H4 (cell line): ENCODE measurements at regions not wholly inside any gene's neighbourhood (a gene's known extent, or its start where the extent isn't known, plus 50 kb on each side); places are given as distances from the start of the nearest gene placed in this dataset.
"Not testable (repeated sequence)": the region's sequence is repeated elsewhere in the genome, so short reads cannot be mapped to it uniquely, and the experiment has no call there.

Source experiments
- DNase-seq: peaks from one replicate; pipeline ENCODE4 v3.0.0-alpha.2; 2015; ENCODE audit warnings: low spot score

DNA sequence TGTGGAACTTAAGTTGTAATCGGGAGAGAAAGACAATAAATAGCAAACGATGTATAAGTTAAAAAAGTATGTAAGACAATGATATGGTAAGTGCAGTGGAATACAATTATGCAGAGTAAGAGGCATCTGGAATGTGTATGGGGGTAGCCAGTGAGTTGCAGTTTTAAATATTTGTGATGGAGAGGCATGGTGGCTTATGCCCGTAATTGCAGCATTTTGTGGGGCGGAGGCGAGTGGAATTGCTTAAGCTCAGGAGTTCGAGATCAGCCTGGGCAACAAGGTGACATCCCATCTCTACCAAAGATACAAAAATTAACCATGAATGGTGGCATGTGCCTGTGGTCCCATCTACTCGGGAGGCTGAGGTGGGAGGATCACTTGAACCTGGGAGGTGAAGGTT, 52.5 kb upstream of the WDFY3 start:
- no peak for DNase-seq

DNA sequence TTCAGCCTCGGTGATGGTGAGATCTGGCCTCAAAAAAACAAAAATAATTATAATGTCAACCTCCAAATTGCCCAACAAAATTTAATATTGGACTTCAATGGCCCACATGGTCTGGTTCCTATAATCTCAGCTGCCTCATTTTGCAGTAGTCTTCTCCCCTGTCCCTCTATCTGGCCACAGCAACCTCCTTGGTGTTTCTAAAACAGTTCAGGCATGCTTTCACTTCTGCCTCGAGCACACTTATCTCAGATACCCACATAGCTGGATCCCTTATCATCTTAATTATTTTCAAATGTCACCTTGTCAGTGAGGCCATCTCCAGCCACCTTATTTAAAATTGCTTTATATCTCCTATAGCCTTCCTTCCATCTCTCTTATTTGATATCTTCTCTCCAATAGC, 52.9 kb upstream of the WDFY3 start:
- DNase-seq, result no peak

DNA sequence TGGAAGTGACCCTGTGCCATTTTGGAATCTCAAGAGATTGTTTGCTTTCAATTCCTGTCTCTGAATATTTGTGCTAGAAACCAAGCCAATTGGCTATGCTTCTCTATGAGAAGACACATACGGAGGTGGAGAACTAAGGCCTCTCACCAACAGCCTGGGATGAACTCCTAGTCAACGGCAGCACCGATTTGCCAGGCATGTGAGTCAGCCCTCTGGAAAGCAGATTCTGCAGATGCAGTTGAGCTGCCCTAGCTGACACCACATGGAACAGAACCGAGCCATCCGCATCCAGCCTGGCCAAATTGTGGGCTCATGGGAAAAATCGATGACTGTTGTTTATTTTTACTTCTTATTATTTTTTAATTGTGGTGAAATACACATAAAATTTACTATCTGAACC, 58.2 kb upstream of the WDFY3 start:
- no peak for DNase-seq

DNA sequence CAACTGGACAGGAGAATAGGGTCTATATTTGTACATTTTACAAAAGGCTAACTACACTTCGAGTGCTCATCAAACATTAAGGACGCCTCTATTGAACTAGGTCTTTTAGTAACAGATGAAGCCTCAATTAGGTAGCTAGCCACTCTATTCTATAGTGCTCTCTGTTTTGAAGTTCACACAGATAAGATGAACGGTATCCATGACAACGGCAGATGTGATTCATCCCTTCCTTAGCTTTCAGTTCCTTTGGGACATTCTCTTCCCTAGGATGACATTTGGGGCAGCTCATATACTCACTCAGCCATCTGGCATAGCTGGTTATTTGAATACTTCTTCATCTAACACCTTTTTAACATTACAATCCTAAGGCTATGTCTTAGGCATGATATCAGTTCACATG, 62.4 kb upstream of the WDFY3 start:
- DNase-seq, result no peak

DNA sequence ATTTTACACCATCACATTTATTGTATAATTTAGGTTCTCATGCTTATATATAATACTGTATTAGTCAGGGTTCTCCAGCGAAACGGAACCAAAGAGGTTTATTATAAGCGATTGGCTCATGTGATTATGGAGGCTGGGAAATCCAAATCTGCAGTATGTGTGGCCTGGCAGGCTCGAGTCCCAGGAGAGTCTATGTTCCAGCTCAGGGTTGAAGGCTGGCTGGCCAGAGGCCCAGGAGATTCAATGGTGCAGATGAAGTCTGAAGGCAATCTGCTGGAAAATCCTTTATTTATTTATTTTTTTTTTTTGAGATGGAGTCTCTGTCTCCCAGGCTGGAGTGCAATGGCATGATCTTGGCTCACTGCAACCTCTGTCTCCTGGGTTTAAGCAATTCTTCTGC, 63.0 kb upstream of the WDFY3 start:
- DNase-seq, result no peak

DNA sequence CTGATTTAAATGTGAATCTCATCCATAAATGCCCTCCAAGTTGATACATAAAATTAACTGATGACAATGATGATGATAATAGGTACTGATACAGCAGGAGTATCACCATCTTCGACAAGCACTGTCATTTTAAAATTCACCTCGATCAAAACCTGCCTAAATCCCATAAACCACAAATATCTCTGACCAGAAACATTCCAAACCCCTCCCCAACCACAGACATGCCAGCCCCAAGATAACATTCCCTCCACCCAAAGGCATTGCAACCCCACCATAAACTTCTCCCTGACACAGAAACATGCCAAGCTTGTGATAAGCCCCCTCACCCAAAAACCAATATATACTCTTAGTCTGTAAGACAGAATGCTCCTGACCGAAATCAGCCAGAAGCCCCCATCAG, 63.7 kb upstream of the WDFY3 start:
- DNase-seq, result no peak

DNA sequence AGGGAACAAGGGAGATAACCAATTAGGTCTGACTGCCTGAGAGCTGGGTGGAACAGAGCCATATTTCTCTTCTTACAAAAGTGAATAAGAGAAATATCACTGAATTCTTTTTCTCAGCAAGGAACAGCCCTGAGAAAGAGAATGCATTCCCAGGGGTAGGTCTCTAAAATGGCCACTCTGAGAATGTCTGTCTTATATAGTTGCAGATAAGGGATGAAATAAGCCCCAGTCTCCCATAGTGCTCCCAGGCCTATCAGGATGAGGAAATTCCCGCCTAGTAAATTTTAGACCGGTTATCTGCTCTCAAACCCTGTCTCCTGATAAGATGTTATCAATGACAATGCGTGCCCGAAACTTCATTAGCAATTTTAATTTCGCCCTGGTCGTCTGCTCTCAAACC, 67.3 kb upstream of the WDFY3 start:
- DNase-seq, result not testable (repeated sequence)

DNA sequence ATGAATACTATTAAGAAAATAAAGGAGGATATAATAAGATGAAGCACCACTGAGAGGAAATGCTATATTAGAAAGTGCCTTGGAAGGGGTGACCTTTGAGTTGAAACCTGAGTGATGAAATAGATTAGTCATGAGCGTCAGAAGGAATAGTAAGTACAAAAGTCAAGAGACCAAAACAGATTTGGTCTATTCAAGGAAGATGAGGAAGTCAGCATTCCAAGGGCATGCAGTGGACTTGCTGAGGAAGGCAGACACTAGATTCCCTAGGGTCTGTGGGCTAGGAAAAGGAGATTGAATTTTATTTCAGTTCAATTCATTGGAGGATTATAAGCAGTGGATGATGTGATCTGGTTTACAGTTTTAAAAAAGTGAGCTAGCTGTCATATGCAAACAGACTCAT, 73.0 kb upstream of the WDFY3 start:
- peak; percentile 11 for DNase-seq

DNA sequence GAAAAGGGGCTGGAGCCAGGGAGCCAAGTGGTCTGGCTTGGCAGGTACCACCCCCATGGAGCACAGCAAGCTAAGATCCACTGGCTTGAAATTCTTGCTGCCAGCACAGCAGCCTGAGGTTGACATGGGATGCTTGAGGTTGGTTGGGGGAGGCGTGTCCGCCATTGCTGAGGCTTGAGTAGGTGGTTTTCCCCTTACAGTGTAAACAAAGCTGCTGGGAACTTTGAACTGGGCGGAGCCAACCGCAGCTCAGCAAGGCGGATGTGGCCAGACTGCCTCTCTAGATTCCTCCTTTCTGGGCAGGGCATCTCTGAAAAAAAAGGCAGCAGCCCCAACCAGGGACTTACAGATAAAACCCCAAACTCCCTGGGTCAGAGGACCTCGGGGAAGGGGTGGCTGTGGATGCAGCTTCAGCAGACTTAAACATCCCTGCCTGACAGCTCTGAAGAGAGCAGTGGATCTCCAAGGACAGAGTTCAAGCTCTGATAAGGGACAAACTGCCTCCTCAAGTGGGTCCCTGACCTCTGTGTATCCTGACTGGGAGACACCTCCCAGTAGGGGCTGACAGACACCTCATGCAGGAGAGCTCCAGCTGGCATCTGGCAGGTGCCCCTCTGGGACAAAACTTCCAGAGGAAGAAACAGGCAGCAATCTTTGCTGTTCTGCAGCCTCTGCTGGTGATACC, 77.5 kb upstream of the WDFY3 start:
- peak; percentile 86 for DNase-seq

DNA sequence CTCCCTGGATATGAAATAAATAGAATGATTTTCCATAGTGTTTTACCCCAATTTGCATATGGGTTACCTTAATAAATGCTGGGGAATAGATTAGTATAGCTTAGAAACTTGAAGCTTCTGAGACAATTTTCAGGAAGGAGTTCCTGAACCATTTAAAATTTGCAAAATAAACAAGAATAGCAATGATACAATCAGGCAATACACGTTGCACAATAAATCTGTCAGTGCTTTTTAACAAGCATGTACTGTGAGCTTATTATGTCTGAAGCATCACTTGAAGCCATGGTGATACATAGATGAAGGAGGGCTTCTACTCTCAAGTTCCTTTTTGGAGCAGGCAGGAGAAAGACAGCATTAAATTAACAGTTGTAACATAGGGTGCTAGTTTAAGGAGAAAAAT, 84.2 kb upstream of the WDFY3 start:
- DNase-seq, result no peak

DNA sequence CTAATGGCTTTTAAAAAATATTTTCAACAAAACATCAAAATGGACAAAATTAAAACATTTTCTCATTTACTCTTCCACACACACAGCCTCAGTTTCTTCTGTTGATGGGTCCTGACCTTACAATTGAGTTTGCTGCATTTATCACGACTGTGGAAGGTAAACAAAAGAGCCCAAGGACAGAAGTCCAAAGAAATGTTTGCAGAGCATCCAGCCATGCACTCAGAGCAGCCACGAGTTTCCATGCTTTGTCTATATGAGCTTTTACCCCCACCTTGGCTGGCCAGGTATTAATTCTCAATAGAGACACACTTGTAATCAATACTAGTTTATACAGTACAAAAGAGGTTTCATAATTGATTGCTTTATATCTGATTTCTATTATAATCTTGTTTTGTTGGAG, 85.0 kb upstream of the WDFY3 start:
- no peak for DNase-seq

DNA sequence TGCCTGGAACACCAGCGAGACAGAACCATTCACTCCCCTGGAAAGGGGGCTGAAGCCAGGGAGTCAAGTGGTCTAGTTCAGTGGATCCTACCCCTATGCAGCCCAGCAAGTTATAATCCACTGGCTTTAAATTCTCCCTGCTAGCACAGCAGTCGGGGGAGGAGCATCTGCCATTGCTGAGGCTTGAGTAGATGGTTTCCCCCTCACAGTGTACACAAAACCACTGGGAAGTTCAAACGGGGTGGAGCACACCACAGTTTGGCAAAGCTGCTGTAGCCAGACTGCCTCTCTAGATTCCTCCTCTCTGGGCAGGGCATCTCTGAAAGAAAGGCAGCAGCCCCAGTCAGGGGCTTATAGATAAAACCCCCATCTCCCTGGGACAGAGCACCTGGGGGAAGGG, 88.4 kb upstream of the WDFY3 start:
- DNase-seq, result not testable (repeated sequence)

DNA sequence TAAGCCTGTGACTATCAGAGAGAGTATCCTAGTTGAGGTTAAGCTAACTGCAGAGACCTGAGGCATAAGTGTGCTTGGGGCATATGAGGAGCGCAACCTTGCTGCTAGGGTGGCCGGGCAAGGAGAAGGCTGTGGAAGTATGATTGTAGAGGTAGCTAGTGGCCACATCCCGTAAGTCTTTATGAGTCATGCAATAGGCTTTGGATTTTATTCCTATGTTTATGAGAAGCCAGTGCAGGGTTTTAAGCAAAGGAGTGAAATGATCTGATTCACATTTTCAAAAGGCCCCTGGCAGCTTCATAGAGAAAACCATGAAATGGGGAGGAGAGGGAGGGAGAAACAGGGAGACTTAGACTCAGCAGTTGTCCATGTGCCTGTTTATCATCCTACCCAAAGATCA, 92.1 kb upstream of the WDFY3 start:
- peak; percentile 55 for DNase-seq

DNA sequence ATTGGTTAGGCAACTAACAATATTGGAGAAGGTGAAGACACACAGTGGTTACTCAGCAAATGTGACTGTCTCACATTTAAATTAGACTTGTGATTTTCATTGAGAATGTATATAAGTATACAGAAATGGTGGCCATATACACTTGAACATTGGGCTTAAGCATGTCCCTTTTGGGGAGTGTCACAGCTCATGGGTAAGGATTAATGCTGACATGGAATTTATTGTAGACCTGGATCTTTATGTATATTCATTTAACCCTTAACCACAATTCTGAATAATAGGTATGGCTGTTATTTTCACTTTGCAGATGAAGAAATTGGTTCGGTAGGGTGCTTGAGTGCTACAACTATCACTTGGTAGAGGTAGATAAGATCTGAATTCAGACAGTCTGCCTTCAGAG, 95.5 kb upstream of the WDFY3 start:
- DNase-seq, result no peak

DNA sequence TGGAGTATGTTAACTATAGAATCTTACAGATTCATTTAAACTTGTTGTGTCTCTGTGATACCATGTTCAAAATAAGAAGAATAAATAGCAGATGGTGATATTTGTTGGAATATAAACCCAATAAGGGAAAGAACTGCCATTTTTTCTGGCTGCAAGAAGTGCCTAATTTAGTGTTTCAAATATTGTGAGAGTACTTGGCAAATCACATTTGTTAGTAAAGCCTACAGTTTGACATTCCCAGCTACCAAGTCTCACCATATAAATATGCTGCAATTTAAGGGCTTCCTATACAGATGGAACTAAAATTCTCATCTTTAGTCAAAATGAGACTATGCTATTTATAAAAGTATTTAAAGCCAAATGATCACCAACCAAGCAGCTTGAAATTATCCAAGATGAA, 96.0 kb upstream of the WDFY3 start:
- DNase-seq, result no peak

DNA sequence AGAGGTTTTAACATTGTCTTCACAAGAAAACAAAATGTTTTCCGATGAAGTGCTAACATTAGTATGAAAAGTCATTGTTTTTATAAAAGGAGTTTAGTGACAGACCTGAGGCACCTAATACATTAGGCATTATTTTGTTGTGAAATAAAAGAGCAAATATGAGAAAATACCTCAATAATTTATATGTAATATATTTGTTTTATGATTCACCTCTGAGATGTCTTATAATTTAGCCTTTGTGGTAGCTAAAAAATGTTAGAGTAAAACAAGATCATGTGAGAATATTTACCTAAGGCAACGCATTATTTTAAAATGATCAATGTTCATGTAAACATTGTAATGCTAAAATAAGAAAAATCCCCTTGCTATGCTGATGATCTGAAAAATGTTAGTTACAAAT, 100.9 kb upstream of the WDFY3 start:
- no peak for DNase-seq

DNA sequence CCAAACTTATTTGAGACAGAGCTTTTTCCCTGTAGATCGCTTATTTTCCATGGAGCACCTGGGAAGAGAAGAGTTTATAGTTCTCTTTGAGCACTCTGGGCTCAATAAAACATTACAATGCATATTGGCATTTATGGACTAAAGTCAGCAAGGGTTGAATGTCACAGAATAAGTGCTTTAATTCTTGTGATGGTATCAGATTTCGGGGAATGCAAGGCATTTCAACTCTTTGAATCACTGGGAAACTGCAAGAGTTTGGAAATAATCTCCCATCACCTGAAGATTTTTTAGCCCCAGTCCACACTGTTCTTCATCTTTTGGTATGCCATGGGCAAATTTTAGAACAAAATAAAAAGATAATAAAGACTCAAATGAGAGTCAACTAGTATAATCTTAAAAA, 111.5 kb upstream of the WDFY3 start:
- no peak for DNase-seq

DNA sequence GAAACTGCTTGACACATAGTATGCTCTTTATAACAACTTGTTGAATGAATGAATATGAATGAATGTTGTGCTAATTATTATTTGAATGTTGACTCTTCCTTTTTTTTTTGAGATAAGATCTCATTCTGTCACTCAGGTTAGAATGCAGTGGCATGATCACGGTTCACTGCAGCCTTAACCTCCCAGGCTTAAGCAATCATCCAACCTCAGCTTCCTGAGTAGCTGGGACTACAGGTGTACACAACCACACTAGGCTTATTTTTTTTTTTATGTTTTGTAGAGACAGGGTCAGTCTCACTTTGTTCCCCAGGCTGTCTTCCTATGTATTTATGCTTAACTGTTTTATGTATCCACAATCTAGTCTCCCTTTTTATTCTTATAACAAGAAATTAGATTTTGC, 114.7 kb upstream of the WDFY3 start:
- DNase-seq, result no peak

DNA sequence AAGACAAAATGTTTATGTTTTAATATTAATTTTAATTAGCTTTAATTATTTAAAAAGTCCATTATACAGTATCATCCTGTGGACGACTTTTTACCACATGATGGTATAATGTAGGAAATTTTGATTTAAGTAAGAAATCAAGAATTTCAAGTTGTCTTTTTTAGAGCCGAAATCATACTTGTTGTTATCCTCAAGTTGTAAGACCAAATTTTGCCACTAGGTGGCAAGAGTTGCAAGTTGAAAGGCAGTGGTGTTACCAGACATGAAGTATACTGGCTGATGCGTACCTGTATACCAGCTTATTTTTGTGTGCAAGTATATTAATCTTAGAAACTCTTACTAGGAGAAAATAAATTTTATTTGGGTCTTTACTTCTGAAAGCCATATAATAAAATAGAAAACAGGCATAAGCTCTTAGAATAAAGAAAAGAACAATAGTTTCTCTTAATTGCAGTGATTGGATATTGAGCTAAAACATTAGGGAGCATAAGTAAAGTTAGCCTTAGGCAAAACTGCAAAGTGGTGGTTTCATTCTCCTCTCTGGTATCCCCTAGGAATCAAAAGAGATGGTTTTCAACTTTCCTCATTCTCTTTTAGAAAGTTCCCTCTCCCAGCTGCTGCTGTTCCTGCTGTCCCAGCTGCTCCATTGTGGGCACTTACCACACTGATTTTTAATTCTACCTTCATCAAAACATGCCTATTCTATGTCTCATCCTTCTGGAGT, 118.0 kb upstream of the WDFY3 start:
- peak; percentile 64 for DNase-seq

DNA sequence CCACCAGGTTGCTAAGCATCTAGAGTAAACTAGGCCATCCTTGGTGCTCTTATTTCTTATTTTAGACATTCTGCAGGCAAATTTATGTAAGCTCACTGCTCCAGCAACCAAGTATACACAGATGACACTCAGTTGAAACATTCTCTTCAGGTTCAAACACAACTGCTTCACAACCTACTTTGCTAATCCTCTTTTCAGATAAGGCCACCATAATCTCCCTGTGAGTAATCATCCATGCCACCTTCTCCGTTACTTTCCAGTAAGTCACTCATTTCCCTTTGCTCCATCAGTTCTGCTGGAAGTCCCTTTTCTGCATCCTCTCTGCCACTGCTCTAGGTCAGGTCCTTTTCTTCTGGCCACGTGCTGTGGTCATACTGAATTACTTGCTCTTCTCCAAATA, 120.2 kb upstream of the WDFY3 start:
- no peak for DNase-seq

DNA sequence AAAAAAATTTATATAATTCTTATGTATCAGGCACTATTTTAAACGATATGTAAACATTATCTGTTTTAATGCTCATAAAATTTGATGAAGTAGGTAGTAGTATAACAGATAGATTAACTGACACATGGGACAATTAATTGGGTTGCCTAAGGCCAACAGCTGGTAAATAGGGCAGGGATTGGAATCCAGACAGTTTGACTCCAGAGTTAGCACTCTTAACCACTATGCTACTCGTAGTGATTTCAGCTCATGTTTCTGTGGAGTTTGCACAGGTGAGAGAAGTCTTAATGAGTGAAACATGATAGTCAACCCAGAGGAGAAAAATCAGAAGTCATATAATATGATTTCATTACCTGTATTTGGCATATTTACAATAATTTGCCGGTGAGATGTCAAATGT, 126.0 kb upstream of the WDFY3 start:
- DNase-seq, result no peak

DNA sequence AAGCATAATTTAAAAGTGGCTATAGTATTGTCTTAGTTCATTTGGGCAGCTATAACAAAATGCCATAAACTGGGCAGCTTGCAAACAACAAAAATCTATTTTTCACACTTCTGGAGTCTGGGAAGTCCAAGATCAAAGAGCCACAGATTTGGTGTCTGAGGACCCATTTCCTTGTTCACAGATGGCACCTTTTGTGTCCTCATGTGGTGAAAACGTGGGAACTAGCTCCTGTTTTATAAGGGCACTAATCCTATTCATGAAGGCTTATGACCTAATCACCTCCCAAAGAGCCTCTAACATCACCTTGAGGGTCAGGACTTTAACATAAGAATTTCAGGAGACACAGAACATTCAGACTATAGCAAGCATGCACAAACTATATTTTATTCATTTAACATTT, 126.5 kb upstream of the WDFY3 start:
- DNase-seq, result no peak

DNA sequence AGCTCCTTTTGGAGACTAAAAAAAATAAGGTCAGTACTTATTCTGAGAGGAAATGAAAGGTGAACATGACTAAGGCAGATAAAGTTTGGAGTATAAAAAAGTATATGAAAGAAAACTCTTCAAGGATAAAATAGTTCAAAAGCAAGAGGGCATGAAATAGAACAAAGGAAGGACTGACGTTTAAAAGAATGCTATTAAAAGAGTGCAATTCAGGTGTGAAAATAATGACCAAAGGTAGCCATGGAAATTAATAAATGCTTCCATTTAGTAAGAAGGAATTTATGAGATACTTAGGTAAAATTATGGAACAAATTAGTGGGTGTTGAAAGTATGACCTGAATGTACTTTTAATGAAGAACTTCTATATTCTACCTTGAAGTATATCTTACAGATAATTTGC, 128.2 kb upstream of the WDFY3 start:
- no peak for DNase-seq

DNA sequence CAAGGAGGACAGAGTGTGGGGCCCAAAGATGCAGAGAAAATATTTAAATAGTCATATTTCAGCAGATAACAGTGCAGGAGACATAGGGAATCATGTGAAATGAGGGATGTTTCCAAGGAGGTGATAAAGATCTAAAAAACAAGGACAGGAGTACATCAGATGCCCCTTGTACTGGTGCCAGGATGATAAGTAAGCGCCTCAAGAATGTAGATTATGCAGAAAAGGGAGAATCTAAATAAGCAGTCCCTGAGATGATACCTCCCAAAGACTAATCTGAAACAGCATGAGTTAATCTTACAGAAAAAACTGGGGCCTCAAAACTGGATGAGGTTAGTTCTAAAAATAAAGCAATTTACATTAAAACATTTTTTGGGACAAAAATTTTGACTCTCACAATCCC, 136.1 kb upstream of the WDFY3 start:
- no peak for DNase-seq
